ENCODE measurements at regions not wholly inside any gene's neighbourhood (a gene's known extent, or its start where the extent isn't known, plus 50 kb on each side); places are given as distances from the start of the nearest gene placed in this dataset.
"Not testable (repeated sequence)": the region's sequence is repeated elsewhere in the genome, so short reads cannot be mapped to it uniquely, and the experiment has no call there.

DNA sequence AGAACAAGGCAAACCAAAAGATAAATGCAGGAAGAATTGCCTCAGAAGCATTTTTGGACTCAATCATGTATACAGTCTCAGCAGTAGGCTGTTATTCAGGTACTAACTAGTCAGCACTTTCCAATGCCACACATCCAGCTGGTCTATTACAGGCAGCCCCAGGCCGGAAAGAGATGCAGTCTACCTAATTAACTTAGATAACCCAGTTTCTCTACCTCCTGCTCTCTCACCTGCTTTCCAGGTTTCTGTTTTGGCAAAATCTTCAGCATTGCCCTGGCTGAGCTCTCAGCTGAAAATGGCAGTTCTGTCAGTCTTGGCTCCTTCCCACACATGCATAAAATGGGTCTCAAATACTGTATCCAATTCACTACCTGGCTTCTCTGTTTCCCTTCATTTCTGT is 101.3 kb upstream of the UFL1 start:
- H3K4me3 ChIP-seq (ENCODE audit: insufficient read depth, low read depth, low read length) = no peak overlapping the region
- DNase-seq = no peak
- H3K36me3 ChIP-seq (replicated peaks; ENCODE audit: control insufficient read depth, insufficient read depth, low read length) = no peaks in the 10 kb centered on the region
- H3K27me3 ChIP-seq (ENCODE audit: control insufficient read depth, insufficient read depth, low read length) = no peaks in the 10 kb centered on the region

DNA sequence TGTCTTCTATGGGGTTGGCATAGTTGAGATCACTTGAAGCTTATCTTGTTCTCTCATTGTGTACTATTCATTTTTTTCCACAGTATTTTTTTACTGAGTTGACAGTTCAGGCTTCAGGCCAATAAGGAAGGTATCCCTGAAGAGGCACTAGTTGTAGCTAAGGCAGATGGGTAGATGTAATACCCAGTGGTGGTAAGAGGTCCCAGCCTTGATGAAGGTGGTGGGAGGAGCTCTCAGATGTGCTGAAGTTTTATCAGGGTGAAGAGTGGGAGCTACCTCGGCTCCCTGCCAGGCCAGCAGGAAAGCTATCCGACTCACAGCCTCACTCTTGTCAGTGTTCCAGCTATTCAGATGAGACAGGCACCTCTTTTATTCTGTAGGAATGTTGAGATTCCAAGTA is 87.7 kb upstream of the UFL1 start:
- H3K36me3 ChIP-seq (replicated peaks; ENCODE audit: control insufficient read depth, insufficient read depth, low read length) = no peaks in the 10 kb centered on the region
- no peak overlapping the region for H3K4me3 ChIP-seq (ENCODE audit: insufficient read depth, low read depth, low read length)
- H3K27me3 ChIP-seq (ENCODE audit: control insufficient read depth, insufficient read depth, low read length) = no peaks in the 10 kb centered on the region
- no peak for DNase-seq

DNA sequence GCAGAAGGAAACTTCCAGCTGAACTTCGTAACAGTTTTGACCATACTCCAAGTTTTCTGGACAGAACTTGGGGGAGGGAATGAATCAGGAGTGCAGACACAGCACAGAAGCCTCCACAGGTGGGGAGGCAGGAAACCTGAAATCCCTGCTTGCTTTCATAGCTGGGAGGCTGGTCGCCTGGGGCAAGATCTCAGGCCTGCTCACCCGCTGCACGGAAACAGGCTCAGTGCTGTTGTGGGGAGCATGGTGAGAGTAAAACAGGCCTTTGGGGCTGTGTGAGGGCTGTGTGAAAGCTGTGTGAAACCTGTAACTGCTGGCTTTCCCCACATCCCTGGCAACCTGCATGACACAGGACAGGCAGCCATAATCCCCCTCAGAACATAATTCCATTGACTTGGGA is 85.2 kb upstream of the UFL1 start:
- Histone ChIP-seq H3K4me3 (ENCODE audit: insufficient read depth, low read depth, low read length) (no peak overlapping the region), H3K27me3 (ENCODE audit: control insufficient read depth, insufficient read depth, low read length) (no peaks in the 10 kb centered on the region)
- DNase-seq = no peak

DNA sequence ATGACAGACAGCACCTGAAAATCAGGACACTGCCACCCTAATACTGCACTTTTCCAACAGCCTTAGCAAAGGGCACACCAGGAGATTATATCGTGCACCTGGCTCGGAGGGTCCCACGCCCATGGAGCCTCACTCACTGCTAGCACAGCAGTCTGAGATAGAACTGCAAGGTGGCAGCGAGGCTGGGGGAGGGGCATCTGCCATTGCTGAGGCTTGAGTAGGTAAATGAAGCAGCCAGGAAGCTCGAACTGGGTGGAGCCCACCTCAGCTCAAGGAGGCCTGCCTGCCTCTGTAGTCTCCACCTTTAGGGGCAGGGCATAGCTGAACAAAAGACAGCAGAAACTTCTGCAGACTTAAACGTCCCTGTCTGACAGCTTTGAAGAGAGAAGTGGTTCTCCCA is 84.4 kb upstream of the UFL1 start:
- not testable (repeated sequence) for DNase-seq; H3K36me3 ChIP-seq (replicated peaks; ENCODE audit: control insufficient read depth, insufficient read depth, low read length); H3K4me3 ChIP-seq (ENCODE audit: insufficient read depth, low read depth, low read length); H3K27me3 ChIP-seq (ENCODE audit: control insufficient read depth, insufficient read depth, low read length)

More for the DNA sequence above, 85.2 kb upstream of the UFL1 start:
- no peaks in the 10 kb centered on the region for H3K36me3 ChIP-seq (replicated peaks; ENCODE audit: control insufficient read depth, insufficient read depth, low read length)

DNA sequence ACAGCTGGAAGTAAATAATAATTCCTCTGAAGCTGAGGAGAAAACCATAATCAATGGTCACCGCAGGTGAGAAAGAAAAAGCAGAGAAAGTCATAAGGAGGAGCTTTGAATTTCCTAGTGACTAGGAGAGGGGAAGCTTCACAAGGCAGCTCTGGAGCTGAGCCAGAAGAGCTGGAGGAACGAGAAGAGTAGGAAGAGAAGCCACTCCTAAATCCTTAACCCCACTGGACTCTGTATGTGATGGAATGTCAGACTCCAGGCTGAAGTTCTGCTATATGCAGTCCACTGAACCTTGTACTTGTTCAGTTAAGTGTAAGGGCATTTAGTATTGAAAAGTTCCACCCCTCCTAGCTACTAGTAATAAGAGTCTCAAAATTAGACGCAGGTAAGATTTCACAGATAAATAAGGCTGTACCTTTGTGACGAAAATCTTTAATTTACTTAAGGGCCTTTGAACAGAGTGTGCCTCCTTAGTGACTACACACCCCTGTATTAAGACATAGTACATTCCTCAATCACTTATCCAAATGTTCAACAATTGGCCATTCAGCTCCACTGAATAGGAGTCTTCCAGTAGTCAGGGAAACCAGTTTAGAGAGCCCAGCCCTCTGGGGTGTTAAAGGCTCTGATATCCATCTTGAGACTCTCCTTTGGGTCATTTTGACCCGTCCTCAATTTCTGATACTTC is 71.4 kb upstream of the UFL1 start:
- H3K36me3 ChIP-seq (replicated peaks; ENCODE audit: control insufficient read depth, insufficient read depth, low read length) = no peaks in the 10 kb centered on the region
- no peak for DNase-seq
- H3K27me3 ChIP-seq (ENCODE audit: control insufficient read depth, insufficient read depth, low read length) = no peaks in the 10 kb centered on the region
- no peak overlapping the region for H3K4me3 ChIP-seq (ENCODE audit: insufficient read depth, low read depth, low read length)

DNA sequence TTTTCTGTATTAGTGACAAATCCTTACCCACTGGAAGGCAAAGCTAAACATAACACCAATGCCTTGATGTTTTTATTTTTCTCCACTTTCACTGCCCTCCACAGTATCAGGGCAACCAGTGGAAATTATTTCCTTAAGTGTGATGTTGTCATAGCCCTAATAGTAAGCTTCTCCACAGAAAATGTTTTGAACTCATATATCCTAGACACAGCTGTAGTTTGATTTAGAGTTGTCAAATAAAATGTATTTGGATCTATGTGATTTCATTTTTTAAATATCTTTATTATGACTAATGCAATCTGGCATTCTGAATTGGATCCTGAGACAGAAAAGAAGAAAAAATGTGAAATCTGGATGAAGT is 70.9 kb upstream of the UFL1 start:
- DNase-seq = no peak
- no peak overlapping the region for H3K4me3 ChIP-seq (ENCODE audit: insufficient read depth, low read depth, low read length)

DNA sequence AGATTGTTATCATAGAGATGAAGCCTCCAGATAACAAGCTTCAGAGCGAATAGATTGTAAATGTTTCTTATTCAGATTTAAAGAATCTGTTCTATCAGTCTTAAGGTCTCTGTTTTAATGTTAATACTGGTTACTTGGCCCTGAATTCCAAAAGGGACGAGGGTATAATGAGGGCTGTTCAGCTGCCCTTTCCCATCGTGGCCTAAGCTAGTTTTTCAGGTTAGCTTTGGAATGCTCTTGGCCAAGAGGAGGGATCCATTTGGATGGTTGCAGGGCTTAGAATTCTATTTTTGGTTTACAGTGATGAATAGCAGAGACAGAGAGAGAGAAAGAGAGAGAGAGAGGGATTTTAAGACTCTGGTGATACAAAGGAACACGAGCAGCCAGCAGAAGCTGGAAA is 62.8 kb upstream of the UFL1 start:
- no peak overlapping the region for H3K4me3 ChIP-seq (ENCODE audit: insufficient read depth, low read depth, low read length)
- DNase-seq = no peak
- H3K36me3 ChIP-seq (replicated peaks; ENCODE audit: control insufficient read depth, insufficient read depth, low read length) = no peaks in the 10 kb centered on the region

More for the DNA sequence above, 70.9 kb upstream of the UFL1 start:
- Histone ChIP-seq H3K36me3 (replicated peaks; ENCODE audit: control insufficient read depth, insufficient read depth, low read length) (no peaks in the 10 kb centered on the region), H3K27me3 (ENCODE audit: control insufficient read depth, insufficient read depth, low read length) (no peaks in the 10 kb centered on the region)

DNA sequence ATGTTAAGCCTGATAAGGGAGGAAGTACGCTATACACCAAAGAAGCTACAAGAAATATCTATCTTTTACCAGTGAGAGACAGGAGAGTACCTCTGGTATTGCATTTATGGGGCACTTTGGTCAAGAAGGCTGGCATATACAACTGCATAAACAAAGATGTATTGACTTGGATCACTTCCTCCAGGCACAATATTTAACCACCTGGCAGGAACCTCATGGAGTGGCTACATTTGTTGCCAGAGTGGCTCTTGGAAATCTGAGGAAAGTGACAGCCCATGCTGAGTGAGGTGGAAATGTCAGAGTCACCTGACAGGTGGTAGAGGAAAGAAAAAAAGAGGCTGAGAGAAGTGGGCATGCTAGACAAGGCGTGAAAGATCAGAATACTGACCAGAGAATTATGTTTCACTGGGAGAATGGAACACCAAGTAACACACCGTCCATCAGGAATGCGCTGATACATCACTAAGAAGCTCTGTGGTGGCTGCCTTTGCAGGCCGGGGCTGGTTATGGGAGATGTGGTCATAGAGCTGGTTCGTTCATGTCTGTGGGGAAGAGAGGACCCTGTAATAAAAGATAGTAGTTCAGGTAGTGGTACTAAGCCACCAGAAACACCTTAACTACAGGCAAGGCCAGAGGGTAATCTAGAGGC is 61.4 kb upstream of the UFL1 start:
- DNase-seq = no peak
- Histone ChIP-seq H3K36me3 (replicated peaks; ENCODE audit: control insufficient read depth, insufficient read depth, low read length) (no peaks in the 10 kb centered on the region), H3K4me3 (ENCODE audit: insufficient read depth, low read depth, low read length) (no peak overlapping the region), H3K27me3 (ENCODE audit: control insufficient read depth, insufficient read depth, low read length) (no peaks in the 10 kb centered on the region)

More for the DNA sequence above, 62.8 kb upstream of the UFL1 start:
- no peaks in the 10 kb centered on the region for H3K27me3 ChIP-seq (ENCODE audit: control insufficient read depth, insufficient read depth, low read length)

DNA sequence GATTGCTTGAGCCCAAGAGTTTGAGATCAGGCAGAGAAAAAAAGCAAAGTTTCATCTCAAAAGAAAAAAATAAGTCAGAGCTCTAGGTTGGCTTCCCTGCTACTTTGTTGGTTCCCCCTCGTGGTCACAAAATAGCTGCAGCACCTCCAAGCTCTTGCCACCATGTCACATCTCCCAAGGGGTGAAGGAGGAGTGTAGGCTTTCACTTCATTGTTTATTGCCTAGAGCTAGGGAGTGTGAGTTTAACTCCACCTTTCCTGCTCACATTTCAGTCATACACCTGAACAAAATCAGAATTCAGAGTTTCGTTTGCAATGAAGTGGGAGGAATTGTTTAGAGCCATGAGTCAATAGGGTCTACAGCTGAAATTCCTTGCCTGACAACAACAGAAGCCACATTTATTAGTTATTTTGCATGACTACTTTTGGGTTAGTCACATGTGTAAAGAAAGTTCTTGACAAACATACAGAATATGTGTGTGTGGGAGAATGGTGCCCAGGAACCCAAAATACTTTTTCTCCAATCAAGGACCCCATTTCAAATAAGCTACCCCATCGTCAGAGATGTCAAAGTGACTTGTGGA is 56.2 kb upstream of the UFL1 start:
- Histone ChIP-seq H3K27me3 (ENCODE audit: control insufficient read depth, insufficient read depth, low read length) (no peaks in the 10 kb centered on the region), H3K4me3 (ENCODE audit: insufficient read depth, low read depth, low read length) (no peak overlapping the region), H3K36me3 (replicated peaks; ENCODE audit: control insufficient read depth, insufficient read depth, low read length) (no peaks in the 10 kb centered on the region)
- no peak for DNase-seq

DNA sequence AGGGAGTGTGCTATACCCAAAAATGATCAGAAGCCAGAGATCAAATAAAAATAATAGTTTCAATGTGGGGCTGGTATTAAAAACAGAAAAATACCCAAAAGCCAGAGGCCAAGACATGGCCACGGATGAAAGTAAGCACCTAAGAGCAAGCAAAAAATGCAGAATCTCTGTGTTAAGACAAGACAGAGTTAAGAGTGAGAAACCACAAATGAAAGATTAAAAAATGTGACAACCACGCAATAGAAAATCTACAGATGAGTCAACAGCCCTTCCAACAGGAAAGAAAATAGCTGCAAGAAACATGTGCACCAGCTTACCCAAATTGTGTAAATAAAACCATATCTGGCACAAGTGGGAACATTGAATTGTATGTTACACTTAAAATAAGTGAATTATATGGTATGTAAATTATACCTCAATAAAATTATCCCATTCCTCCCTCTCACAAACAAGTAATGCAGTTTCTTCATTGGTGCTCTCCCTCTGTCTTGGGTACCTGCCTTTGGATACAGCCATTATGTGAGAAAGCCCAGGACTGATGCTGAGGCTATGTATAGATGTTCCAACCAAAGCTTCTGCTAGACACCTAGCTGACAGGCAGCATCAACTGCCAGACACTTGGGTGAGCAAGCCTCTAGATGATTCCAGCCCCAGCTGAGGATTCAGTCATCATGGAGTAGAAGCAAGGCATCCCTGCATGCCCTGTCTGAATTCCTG is 55.3 kb upstream of the UFL1 start:
- Histone ChIP-seq H3K36me3 (replicated peaks; ENCODE audit: control insufficient read depth, insufficient read depth, low read length) (no peaks in the 10 kb centered on the region), H3K27me3 (ENCODE audit: control insufficient read depth, insufficient read depth, low read length) (no peaks in the 10 kb centered on the region), H3K4me3 (ENCODE audit: insufficient read depth, low read depth, low read length) (no peak overlapping the region)
- DNase-seq = no peak

DNA sequence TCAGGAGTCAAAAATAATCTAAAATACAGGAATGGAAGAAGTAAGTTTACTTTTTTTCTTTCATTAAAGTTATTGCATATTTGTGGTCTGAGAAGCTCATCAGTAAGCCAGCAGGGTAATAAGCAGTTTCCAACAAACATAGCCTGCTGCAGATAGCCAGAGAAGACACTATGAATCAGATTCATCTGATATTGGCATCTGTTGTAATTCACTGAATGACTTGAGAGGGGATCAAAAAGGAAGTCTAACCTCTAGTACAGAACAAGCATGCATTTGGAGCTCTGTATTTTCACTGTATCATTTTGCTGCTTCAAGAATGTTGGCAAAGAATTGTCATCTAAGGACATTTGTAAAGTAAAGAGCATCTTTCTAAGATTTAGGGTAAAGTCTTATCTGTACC is 53.8 kb upstream of the UFL1 start:
- DNase-seq = no peak
- H3K4me3 ChIP-seq (ENCODE audit: insufficient read depth, low read depth, low read length) = no peak overlapping the region
- H3K27me3 ChIP-seq (ENCODE audit: control insufficient read depth, insufficient read depth, low read length) = no peaks in the 10 kb centered on the region
- H3K36me3 ChIP-seq (replicated peaks; ENCODE audit: control insufficient read depth, insufficient read depth, low read length) = no peaks in the 10 kb centered on the region

DNA sequence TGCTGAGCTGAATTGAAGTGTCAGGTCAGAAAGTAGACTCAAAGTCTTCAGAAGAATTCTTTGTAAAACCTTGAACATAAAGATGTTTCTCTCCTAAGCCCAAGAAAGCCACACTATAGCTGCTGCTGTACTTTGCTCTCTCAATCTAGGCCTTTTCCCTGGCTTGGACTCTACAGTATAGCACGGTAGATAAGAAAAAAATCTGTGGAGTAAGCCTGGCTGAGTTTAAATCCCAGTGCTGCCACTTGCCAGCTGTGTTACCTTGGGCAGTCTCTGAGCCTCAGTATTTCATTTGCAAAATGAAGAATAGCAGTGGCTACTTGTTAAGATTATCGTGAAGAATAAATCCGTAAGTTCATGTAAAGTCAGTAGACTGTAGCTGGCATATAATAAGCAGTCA is 53.3 kb upstream of the UFL1 start:
- Histone ChIP-seq H3K36me3 (replicated peaks; ENCODE audit: control insufficient read depth, insufficient read depth, low read length) (no peaks in the 10 kb centered on the region), H3K27me3 (ENCODE audit: control insufficient read depth, insufficient read depth, low read length) (no peaks in the 10 kb centered on the region), H3K4me3 (ENCODE audit: insufficient read depth, low read depth, low read length) (no peak overlapping the region)
- no peak for DNase-seq

DNA sequence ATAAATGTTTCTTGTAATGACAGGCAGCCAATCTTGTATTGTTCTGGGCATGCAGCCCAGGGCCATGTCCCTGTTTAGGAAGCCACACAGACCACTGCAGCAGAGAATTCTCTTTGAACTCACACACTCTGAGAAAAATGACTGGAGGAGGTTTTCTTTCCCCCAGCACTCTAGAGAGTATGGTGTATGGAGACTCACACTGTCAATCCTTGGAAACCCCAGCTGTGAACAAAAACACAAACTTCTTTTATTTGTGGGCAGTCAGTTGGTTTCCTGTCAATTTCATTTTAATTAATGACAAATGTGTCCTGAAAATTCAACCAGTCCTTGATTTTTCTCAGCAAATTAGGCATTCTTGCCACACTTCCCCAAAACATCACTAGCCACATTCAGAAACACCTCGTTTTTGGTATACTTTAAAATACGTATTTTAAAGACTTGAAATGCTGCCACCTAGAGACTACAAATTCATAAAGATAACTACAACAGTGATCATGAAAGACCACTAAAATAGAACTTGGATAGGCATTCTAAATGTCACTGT is 52.9 kb upstream of the UFL1 start:
- H3K4me3 ChIP-seq (ENCODE audit: insufficient read depth, low read depth, low read length) = no peak overlapping the region
- no peaks in the 10 kb centered on the region for H3K27me3 ChIP-seq (ENCODE audit: control insufficient read depth, insufficient read depth, low read length)
- DNase-seq = peak; percentile 2
- H3K36me3 ChIP-seq (replicated peaks; ENCODE audit: control insufficient read depth, insufficient read depth, low read length) = no peaks in the 10 kb centered on the region

DNA sequence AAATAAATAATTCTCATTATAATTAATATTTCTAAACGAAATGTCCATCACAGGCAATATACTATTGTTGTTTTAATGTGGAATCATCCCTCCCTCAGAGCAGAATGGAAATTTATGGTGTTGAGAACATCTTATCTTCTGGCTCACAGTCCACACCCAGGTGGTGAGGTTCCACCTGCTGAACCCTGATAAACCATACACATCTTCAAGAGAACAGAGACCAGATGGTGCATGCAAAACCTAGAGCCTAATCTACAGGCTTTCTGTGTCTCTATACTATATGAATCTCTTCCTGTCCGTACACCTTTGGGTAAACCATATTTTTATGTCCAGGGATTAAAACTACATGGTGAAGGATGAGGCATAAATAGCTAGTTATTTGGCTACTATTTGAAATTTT is 52.3 kb upstream of the UFL1 start:
- DNase-seq = no peak
- Histone ChIP-seq H3K4me3 (ENCODE audit: insufficient read depth, low read depth, low read length) (no peak overlapping the region), H3K36me3 (replicated peaks; ENCODE audit: control insufficient read depth, insufficient read depth, low read length) (no peaks in the 10 kb centered on the region)

DNA sequence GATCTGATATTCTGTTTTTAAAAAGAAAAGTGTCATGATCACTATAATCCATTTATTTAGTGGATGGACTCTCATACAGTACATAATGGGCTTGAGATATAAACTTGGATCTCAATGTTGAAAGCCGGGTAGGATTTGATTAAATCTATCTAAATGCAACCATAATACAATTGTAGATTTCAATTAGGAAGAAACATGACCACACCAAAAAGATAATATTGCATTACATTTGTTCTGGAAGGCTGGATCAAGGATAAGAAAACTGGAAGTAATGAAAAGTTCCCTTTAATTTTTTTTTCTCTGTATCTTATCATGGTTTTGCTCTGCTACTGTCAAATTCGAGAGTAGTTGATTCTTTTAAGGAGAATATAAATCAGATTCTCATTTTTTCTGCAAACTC is 51.3 kb upstream of the UFL1 start:
- no peak overlapping the region for H3K4me3 ChIP-seq (ENCODE audit: insufficient read depth, low read depth, low read length)
- no peak for DNase-seq

More for the DNA sequence above, 52.3 kb upstream of the UFL1 start:
- no peaks in the 10 kb centered on the region for H3K27me3 ChIP-seq (ENCODE audit: control insufficient read depth, insufficient read depth, low read length)

More for the DNA sequence above, 51.3 kb upstream of the UFL1 start:
- H3K36me3 ChIP-seq (replicated peaks; ENCODE audit: control insufficient read depth, insufficient read depth, low read length) = no peaks in the 10 kb centered on the region
- no peaks in the 10 kb centered on the region for H3K27me3 ChIP-seq (ENCODE audit: control insufficient read depth, insufficient read depth, low read length)

Measured in H7 (cell line).